ENCODE measurements at regions not wholly inside any gene's neighbourhood (a gene's known extent, or its start where the extent isn't known, plus 50 kb on each side); places are given as distances from the start of the nearest gene placed in this dataset.
"Not testable (repeated sequence)": the region's sequence is repeated elsewhere in the genome, so short reads cannot be mapped to it uniquely, and the experiment has no call there.

DNA sequence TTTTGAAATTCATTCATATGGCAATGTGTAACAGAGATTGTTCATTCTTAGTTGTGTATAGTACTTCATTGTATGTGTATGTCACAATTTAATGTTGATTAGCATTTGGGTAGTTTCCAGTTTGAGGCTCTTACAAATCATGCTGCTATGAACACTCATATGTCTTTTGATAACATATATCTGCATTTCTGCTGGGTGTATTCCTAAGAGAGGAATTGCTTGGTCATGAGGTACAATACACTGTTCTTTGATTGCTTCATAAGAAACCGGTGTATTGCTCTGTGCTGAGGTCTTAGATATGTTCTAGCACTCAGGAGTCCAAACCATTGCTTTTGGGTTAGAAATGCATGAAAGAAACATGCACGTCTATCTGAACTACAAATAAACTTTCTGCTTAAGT, 492.9 kb upstream of the JAG1 start:
- no peak for ATAC-seq
- intact Hi-C loops (cut with DNase I), result no loop called here
- no peak for DNase-seq (ENCODE audit: low spot score)

DNA sequence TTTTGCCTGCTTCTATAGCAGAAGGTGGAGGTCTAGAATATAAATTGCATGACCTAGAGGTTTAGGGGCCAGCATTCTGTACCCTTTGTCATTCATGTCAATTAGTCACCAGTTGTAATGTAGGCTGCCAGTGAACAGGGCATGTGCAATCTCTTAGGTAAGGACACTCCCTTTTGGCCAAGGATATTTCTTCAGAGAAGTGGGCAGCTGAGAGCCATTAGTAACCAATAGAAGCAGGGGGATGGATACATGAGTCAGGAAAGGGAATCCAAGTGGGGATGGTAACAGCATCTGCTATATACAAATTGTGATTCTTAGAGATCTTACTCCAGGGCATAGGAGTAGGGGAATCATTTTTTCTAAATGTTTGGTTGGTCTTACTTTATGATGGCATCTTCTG, 494.2 kb upstream of the JAG1 start:
- intact Hi-C loops (cut with DNase I), result no loop called here
- no peak for ATAC-seq
- DNase-seq (ENCODE audit: low spot score), result no peak

DNA sequence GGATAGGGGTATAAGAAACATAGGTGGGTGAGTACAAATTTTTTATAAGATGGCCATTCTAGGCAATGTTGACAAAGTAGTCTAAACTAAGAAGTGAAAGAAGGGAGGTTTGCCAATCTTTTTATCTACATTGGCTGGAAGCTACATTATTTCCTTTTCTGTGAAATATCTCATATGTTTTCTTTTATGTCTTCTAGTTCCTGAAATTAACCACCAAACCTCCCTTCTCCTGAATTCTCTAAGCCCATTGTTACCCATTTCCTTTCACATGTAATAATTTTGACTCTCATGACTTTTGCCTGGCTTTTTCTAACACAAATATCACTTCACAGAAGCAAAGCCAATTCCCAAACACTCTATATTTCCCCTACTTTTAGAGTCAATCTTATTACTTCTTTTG, 496.2 kb upstream of the JAG1 start:
- DNase-seq (ENCODE audit: low spot score), result no peak
- intact Hi-C loops (cut with DNase I), result no loop called here
- no peak for ATAC-seq

DNA sequence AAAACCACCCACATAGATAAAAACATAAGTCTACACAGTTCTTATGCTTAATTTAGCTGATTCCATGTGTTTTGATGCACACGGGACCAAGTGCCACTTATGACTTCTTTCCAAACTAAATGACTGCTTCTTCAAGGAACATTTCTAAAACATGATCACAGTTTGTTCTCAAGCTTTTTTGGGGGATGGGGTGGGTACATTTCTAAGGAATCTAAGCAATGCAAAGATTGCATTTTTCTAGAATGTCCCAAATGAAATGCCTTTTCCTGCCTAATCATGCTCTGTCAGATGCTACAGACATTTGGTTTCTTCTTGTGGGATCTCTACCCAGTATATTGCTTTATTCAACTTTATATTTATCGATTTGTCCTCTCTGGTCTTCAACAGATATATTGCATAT, 496.8 kb upstream of the JAG1 start:
- no peak for ATAC-seq
- intact Hi-C loops (cut with DNase I), result no loop called here
- no peak for DNase-seq (ENCODE audit: low spot score)

DNA sequence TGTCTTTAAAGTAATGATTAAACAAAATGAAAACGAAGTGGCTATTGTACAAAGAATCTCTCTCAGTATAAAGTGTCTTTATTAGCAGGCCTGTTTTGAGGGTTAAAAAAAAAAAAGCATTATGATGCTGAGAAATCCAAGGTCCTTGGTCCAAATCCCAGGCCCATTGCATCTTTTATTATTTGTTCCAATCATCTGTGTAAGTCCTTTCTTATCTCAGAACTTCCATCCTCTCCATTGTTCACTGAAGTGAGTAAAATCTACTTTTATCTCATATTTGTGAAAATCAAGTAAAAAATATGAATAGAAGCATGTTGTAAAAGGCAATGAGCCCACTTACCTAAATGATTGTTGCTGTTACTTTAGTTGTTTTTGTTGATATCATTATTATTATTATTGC, 499.1 kb upstream of the JAG1 start:
- ATAC-seq (no peak), DNase-seq (ENCODE audit: low spot score) (no peak)
- intact Hi-C loops (cut with DNase I), result no loop called here

DNA sequence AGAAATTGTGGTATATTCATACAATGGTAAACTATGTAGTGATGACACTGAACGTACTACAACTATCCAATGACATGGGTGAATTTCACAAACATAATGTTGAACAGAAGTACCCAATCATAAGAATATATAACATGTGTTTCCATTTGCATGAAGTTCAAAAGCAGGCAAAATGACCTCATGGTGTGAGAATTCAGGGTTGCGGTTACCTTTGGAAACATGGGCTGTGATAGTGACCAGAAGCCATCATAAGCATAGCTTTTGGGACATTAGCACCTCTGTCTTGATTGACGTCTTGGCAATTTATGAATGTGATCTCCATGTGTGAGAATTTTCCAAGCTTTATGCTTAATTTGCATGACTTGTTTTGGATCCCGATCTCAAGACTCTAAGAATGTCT, 500.1 kb upstream of the JAG1 start:
- no peak for DNase-seq (ENCODE audit: low spot score)
- intact Hi-C loops (cut with DNase I), result no loop called here
- no peak for ATAC-seq

DNA sequence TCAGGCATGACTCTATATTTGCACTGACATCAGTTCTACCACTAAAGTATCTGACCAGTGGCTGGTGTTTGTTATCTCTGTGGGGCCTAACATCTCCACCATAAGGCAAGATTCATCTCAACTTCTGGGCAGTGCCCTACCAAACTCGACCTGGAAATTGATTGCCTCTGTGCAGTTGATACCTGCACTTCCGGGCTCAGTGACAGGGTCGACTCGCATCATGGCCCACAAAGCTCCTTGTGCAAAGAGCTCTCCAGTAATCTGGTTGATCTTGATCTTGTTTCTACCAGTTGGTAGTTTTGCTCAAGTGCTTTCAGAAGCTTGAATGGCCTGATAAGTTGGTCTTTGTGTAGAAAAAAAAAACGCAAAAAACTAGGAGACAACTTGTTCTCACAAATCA, 501.1 kb upstream of the JAG1 start:
- intact Hi-C loops (cut with DNase I), result no loop called here
- DNase-seq (ENCODE audit: low spot score), result no peak
- ATAC-seq, result no peak

DNA sequence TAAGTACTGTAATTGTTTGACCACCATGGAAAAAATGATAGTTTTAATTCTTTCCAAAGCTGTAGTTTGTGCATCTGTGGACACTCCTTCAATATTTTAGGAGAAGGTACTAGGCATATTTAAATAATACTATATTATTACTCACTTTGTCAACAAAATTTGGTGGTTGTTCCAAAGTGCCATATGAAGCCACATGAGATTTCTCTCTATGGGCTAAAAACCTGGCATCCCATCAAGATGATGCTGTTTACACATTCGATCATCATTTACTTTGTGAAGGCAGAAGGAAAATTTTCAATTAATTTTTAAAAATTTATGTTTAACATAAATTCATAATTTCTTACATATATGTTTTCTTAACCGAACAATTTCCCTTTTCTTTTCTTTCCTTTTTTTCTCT, 502.6 kb upstream of the JAG1 start:
- ATAC-seq (no peak), DNase-seq (ENCODE audit: low spot score) (no peak)
- intact Hi-C loops (cut with DNase I), result no loop called here

DNA sequence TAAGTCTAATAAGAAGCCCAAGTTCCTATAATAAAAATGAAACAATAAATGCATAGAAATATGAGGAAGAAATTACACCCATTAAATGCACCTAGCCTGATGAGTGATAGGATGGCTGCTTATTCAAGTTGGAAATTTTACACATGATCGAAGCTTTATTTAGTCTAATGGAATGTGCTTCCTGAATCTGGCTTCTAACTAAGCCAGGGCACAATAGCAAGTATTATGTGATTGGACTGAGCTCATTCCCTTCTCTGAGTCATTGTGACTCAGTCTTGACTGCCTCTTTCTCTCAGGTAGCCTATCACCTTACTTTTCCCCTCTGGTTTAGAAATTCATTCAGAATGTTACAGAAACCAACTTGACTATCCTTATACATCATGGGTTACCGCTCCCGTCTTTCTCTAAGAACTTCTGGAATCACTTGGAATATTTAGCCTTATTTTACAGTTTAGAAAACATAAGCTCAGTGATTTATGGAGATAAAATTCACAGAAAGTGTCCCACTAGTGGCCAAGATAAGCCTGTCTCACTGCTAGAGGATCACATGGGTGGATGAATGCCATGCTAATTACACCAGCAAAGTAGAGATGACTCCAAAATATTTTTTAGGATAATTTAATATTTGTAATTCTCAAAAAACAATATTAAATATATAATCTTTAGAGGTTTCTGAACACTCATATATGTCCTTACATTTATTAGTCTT, 505.3 kb upstream of the JAG1 start:
- ATAC-seq (no peak), DNase-seq (ENCODE audit: low spot score) (no peak)
- intact Hi-C loops (cut with DNase I), result no loop called here

DNA sequence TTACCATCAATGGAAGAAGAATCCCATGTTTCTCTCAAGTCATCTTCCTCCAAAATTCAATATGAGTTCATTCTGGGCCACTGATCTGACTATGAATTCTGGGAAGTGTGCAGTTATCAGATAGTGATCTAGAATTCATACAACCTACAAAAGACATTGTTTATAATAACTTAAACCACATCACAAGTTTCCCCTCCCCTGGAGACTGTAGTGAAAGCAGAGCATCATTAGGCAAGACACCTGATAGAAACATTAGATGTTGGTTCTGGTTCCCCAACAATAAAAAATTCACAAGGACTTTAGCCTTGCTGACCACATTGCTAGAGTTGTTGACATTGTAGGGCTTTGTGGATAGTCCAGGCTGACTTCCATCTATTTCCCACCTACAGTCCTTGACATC, 506.4 kb upstream of the JAG1 start:
- DNase-seq (ENCODE audit: low spot score), result no peak
- no peak for ATAC-seq
- intact Hi-C loops (cut with DNase I), result no loop called here

DNA sequence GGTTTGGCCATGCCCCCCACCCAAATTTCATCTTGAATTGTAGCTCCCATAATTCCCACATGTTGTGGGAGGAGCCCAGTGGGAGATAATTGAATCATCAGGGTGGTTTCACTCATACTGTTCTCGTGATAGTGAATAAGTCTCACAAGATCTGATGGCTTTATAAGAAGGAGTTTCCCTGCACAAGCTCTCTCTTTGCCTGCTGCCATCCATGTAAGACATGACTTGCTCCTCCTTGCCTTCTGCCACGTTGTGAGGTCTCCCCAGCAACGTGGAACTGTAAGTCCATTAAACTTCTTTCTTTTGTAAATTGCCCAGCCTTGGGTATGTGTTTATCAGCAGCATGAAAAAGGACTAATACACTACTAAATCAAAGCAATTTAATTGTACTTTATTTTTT, 507.3 kb upstream of the JAG1 start:
- intact Hi-C loops (cut with DNase I); ATAC-seq; DNase-seq (ENCODE audit: low spot score): not testable (repeated sequence)

DNA sequence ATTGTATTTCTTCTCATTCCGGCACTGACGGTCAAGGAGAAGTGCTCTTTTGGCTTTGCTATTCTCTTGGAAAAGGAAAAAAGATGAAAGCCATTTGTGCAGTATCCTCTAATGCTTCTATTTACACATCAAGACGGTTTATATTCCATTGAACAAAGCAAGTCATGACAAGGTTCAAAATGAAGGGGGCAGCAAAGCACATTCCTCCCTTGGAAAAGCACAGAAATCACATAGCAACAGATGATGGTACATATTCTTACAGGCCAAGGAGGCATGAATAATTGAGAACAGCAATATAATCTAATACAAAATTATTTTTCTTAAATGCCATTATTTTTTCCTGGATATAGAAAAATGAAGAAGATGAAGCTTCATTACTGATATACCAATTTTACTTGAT, 508.2 kb upstream of the JAG1 start:
- no peak for ATAC-seq
- intact Hi-C loops (cut with DNase I), result no loop called here
- DNase-seq (ENCODE audit: low spot score), result no peak

DNA sequence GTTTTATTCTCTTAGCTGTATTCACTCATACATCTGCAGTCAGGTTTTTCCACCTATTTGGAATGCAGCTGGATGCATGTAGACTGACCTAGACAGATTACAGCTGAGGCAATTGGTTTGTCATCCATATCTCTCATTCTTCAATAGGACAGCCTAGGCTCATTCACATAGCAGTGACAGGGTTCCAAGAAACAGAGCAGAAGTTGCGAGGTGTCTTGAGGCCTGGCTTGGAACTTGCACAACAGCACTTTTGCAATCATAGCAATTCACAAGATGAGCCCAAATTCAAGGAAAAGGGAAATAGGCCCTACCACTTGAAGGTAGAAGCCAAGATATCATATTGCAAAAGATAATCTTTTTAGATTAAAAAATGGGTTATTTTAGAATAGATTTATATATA, 508.9 kb upstream of the JAG1 start:
- intact Hi-C loops (cut with DNase I), result no loop called here
- ATAC-seq (peak; percentile 93), DNase-seq (ENCODE audit: low spot score) (no peak)

DNA sequence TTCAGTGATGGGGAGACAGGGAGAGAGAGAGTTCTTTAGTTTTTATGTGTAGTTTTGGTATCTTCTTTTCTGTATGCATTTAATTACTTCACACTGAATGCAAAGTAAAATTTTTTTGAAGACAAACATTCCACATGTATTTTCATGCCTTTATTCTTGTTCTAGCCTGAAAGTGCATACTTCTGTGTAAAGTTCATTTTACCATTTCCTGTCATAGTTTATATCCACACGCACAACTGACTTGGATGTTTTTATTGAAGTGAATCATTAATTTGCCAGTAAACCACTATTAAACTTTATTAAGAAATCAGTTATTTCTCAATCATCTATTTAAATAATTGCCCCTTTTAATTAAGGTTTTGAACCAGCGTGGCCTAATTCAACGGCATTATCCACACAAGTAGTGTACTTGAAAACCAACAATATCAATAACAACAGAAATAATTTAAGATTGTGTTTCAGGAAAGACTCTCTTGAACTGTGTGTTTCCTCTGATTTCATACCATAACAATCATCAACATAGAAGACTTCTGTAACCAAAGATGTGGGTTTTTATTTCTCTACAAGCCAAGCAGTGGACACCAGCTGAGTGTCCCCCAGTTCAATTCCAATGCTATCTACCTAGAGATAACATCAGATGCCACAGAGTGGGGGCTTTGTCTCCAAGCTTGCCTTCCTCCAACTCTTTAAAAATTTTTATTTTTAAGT, 512.7 kb upstream of the JAG1 start:
- ATAC-seq (no peak), DNase-seq (ENCODE audit: low spot score) (no peak)
- intact Hi-C loops (cut with DNase I), result no loop called here

DNA sequence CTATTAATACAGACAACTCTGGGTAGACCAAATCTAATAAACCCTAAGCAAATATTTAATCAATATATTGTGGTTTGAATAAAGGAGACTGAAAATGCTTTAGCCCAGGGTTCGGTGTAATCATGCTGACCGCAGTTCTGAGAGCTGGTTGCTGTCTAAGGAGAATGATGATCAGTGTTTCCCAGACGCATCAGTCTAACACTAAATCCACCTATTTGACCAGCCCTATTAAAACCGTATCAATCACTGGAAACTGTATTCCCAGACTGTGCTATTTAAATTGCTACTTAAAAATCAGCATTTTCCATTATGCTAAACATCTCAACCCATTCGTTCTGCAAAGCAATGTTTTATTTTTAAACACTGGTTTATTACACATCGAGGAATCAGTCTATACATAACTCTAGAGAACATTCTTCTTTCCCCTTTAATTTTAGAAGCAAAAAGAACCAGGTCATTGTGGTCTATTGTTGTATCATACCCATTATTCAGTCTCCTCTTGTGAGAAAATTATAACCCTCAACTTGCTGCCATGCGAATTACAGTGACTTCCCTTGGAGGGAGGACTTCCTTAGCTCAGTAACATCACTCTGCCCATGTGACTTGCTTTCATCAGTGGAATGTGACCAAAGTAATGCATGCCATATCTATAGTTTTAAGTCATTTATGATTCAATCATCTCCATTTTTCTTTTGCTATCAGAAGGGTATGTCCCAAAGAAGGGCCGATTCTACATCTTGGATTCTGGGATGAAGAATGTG, 515.2 kb upstream of the JAG1 start:
- ATAC-seq (no peak), DNase-seq (ENCODE audit: low spot score) (no peak)
- intact Hi-C loops (cut with DNase I), result no loop called here

DNA sequence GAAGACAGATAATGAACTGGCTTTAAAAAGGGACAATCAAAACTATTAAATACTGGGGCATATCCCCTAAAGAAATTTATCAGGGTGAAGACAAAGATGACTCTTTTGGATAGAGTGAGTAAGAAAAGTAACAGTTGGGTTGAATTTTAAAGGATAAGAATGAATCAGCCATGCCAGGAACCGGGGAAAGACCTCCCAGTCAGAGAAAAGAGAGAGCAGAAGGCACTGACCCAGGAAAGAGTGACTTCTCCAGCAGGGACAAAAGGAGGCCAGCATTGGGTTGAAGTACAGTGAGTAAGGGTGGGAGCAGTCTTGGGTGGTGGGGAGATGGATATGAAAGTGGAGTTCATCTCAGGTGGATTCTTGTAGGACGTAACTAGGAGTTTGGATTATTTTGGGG, 516.9 kb upstream of the JAG1 start:
- intact Hi-C loops (cut with DNase I), result no loop called here
- ATAC-seq, result no peak

DNA sequence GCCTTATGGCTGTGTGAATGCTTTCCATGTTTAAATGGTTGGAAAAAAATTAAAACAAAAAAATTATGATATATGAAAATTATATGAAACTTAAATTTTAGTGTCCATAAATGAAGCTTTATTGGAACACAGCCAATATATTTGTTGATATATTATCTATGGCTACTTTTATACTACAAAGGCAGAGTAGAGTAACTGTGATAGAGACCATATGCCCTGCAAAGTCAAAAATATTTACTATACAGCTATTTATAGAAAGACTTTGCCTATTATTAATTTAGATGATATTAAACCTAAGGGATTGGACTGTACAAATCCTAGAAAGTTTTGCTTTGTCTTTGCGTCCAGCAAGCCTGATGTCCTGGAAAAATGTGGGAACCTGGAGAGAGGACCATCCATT, 518.3 kb upstream of the JAG1 start:
- no peak for ATAC-seq
- no peak for DNase-seq (ENCODE audit: low spot score)
- intact Hi-C loops (cut with DNase I), result no loop called here

More for the DNA sequence above, 516.9 kb upstream of the JAG1 start:
- no peak for DNase-seq (ENCODE audit: low spot score)

DNA sequence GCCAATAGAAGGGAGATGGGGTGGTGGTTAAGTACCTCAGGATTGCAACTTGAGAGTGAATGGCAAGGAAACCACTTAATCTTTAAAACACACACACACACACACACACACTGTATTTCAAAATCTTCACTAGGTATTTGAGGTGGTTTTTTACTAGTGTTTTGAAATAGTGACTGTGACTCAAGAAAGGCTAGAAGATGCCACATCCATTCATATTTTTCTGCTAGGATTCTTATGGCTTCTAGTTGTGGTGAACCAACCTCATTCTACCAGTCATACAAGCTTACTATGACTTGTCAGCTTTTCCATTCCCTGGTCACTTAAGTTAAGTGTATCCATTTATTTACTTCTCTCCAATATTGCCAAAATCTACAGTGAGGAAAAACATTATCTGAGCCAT, 519.4 kb upstream of the JAG1 start:
- DNase-seq (ENCODE audit: low spot score) (no peak), ATAC-seq (no peak)
- intact Hi-C loops (cut with DNase I), result no loop called here

DNA sequence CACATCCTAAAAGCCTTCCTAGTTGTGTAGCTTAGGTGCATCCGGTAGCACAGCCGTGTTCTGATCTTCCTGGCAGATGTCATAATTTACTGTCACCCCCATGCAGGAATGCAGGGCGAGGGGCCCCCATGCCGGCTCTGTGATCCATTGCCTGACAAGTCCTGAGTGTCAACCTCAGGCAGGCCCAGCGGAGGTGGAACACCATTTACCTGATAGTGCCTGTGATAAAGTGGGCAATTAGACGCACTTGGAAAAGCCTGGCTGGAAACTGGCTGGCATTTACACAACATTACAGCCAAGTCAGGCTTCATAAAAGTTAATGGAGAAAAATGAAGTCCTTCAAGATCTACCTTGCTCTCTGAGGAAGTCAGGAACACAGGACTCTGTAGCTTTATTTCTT, 521.4 kb upstream of the JAG1 start:
- ATAC-seq (no peak), DNase-seq (ENCODE audit: low spot score) (no peak)
- intact Hi-C loops (cut with DNase I), result no loop called here

DNA sequence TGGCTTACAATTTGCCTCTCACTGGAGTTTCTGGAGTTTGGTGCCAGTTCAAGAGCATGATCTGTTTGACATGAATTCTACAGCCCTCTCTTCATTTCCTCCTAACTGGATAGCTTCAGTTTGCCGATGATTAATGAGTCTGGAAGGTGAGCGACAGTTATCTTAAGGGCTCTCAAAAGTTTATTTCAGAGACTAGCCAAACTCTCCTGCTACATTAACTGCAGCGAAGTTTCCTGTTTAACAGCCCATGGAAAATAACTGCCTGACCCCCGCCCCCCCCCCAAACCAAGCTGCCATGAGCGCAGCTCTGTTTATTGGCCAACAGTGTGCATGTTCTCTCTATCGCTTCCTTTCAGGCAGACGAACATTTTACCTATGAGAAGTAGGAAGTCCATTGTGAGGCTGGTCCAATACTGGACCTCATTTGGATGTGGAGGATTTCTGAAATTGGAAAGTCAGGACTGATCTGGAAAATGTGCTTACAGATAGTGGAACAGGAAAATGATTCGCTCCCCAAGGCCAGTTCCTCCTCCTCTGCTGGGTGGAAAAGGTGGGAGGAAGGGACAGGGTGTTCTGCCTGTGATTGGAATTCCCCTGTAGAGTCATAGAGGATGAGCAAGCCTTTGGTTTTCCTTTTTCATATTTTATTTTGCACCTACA, 522.2 kb upstream of the JAG1 start:
- intact Hi-C loops (cut with DNase I), result no loop called here
- DNase-seq (ENCODE audit: low spot score) (no peak), ATAC-seq (no peak)
